GM19468 (cell line): ENCODE measurements at regions not wholly inside any gene's neighbourhood (a gene's known extent, or its start where the extent isn't known, plus 50 kb on each side); places are given as distances from the start of the nearest gene placed in this dataset.
A peak's percentile ranks its signal among the peaks of the same experiment; 100 is the strongest.

Experiments used
- ATAC-seq: cut with Tn5 transposase; IDR thresholded peaks from one replicate; pipeline ENCODE4 v1.9.1; 2021; ENCODE audit warnings: mild to moderate bottlenecking, moderate library complexity, moderate number of reproducible peaks; ENCODE audit not compliant: unreplicated experiment; ENCODE audit errors: extremely low read depth

GRCh38 chr13:30359991-30360390 is 52.6 kb upstream of the KATNAL1 start:
- no peak for ATAC-seq

DNA sequence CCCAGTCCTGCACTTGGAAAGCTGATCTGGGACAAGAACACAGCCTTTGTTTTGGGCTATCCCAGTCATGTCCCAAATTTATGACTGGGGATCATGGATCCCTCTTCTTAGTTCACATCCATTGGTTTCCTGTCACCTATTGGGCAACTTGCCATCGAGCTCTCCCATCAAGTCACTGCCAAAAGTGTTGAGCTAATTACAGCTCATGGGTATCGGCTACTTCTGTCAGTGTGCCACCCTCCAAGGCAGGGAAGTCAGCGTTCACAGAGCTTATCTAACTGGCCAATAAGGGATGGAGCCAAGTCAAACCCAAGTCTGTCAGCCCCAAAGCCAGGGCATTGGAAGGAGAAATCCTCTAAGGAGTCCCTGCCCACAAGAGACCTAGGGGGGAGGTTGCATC is 53.2 kb upstream of the KATNAL1 start:
- ATAC-seq: no peak

DNA sequence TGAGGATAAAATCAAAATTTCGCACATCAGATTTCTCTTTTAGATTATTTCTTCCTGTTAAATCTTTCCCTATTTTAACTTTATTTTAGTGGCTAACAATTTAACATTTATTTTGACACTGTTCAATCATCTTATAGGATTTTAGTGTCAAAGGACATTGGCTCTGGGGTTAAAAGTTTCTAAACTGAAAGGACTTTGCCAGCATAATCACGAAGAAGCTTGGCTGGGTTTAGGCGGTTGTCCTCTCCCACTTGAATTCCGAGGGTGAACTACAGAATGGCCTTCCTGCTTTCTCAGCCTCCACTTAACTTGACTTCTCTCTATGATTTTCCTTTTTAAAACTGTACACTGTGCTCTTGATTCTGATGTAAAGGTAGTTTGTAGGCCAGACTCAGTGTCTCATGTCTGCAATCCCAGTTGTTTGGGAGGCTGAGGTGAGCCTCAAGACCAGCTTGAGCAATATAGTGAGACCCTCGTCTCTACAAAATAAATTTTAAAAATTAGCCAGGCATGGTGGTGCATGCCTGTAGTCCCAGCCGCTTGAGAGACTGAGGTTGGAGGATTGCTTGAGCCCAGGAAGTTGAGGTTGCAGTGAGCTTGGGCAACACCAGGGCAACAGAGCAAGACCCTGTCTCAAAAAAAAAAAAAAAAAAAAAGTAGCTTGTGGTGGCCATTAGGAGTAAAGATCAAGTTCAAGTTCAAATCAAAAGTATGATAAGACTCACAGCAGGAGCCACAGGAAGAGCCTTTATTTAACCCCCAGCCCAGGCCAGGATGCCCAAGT is 54.8 kb upstream of the KATNAL1 start:
- no peak for ATAC-seq

- ATAC-seq: no peak
Observed at GRCh38 chr13:30362869-30363268, 55.5 kb upstream of the KATNAL1 start.

DNA sequence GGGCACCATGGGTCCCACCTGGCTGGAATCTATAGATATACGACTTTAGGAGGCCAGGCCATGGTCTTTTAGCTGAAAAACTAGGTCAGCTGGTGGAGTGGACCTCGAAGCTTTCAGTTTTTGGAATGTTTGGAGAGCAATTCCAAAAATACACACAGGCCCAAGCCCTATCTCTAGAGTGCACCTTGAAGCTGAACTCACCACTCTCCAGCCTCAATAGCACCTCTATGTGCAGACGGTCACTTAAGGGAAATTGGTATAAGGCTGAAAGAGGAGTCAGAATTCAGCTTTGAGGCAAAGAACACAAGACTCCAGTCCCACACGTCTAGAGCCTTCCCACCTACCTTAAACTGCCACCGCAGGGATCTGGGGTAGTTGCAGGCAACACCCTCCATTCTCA is 56.4 kb upstream of the KATNAL1 start:
- no peak for ATAC-seq

- no peak for ATAC-seq
Observed at GRCh38 chr13:30364133-30364532, 56.8 kb upstream of the KATNAL1 start.

- no peak for ATAC-seq
Observed at GRCh38 chr13:30364876-30365275, 57.4 kb upstream of the UBE2L5 start.

DNA sequence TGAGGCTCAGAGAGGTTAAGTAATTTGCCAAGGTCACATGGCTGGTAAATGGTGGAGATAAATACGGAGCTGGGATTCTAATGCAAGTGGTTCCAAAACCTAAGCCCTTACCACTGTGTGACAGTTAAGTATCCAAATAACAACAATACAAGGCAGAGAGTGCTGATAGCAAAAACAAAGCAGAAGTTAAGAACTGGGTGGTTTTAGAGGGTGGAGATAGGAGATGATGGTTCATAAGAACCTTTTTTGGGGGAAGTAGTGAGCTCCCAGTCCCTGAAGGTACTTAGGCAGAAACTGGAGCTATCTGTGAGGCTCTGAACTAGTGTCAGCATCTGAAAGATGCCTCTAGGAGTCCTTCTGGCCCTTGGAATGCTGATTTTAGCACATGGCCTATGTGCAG is 56.2 kb upstream of the UBE2L5 start:
- ATAC-seq: no peak

DNA sequence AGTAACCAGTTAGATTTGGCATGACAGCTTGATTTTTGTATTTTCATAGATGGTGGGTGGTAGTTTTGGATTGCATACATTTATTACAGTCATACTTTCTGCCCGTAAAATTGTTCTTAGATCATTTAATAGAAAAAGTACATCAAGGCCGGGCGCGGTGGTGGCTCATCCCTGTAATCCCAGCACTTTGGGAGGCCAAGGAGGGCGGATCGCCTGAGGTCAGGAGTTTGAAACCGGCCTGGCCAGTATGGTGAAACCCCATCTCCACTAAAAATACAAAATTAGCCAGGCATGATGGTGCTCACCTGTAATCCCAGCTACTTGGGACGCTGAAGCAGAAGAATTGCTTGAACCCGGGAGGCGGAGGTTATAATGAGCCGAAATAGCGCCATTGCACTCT is 55.0 kb upstream of the UBE2L5 start:
- ATAC-seq: no peak

DNA sequence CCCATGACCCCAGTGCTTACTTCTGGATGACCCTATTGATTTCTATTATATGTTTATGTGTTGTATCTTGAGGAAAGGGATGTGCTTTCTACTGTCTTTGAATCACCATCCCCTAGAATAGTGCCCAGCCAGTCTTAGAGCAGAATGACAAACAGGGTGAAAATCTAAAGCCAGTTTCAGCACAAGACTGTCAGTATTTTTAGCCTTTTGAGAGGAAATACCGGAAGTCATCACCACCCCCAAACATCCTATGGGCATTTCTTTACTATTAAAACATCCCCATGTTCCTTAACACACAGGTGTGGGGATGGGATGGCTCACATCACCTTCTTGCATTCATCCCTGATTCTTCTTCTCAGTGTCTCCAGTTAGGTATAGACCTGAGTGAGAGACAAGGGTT is 52.1 kb upstream of the UBE2L5 start:
- no peak for ATAC-seq

DNA sequence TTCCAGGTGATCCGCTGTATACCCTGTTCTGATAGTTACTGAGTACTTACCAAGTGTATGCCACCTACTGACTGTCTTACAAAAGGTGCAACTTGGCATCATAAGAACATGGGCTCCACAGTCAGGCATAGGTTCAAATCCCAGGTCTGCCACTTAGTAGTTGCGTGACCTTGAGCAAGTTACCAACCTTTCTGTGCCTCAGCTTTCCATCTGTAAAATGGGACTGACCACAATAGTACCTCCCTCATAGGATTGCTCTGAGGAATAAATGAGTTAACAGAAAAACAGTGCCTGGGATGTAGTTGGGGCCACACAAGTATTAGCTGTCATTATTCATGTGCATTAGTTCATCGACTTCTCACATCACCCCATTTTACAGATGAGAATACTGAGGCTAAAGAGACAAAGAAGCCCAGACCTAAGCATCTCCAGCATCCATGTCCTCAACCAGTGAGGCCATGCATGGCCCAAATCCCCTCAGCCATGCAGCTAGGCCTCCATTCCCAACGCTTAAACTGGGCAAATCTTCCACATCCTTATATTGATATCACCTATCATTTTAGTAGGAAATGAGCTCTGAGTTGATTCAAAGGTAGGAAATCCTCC is 51.3 kb upstream of the UBE2L5 start:
- ATAC-seq: no peak

GRCh38 chr13:30371649-30372265 is 50.5 kb upstream of the UBE2L5 start:
- ATAC-seq: peak; percentile 63
